ENCODE measurements at regions not wholly inside any gene's neighbourhood (a gene's known extent, or its start where the extent isn't known, plus 50 kb on each side); places are given as distances from the start of the nearest gene placed in this dataset.

- Histone ChIP-seq H3K27ac (ENCODE audit: insufficient read depth, low read depth, low read length, poor library complexity, severe bottlenecking) (no peak overlapping the region), H3K4me1 (ENCODE audit: control insufficient read depth, insufficient read depth, low read length) (no peaks in the 10 kb centered on the region), H3K36me3 (ENCODE audit: control insufficient read depth, insufficient read depth, low read length) (no peaks in the 10 kb centered on the region), H3K9me3 (ENCODE audit: control insufficient read depth, low read length) (no peaks in the 10 kb centered on the region), H3K27me3 (ENCODE audit: control insufficient read depth, insufficient read depth, low read length, poor library complexity, severe bottlenecking) (no peaks in the 10 kb centered on the region), H3K4me3 (ENCODE audit: insufficient read depth, low read depth, low read length) (no peak overlapping the region)
- WGBS, 2 experiments: 88 to 89% methylated on average over 4 of the region's 4 CpGs
Observed at GRCh38 chr17:33942414-33942813, 312.7 kb upstream of the CCL2 start.

- Histone ChIP-seq H3K36me3 (ENCODE audit: control insufficient read depth, insufficient read depth, low read length) (no peaks in the 10 kb centered on the region), H3K9me3 (ENCODE audit: control insufficient read depth, low read length) (no peaks in the 10 kb centered on the region), H3K4me3 (ENCODE audit: insufficient read depth, low read depth, low read length) (no peak overlapping the region), H3K4me1 (ENCODE audit: control insufficient read depth, insufficient read depth, low read length) (no peaks in the 10 kb centered on the region), H3K27me3 (ENCODE audit: control insufficient read depth, insufficient read depth, low read length, poor library complexity, severe bottlenecking) (no peaks in the 10 kb centered on the region), H3K27ac (ENCODE audit: insufficient read depth, low read depth, low read length, poor library complexity, severe bottlenecking) (no peak overlapping the region)
- 93 to 95% methylated on average over 4 of the region's 4 CpGs for WGBS, 2 experiments
Observed at GRCh38 chr17:33944412-33944811, 310.7 kb upstream of the CCL2 start.

- Histone ChIP-seq H3K36me3 (ENCODE audit: control insufficient read depth, insufficient read depth, low read length) (no peaks in the 10 kb centered on the region), H3K4me3 (ENCODE audit: insufficient read depth, low read depth, low read length) (no peak overlapping the region), H3K27ac (ENCODE audit: insufficient read depth, low read depth, low read length, poor library complexity, severe bottlenecking) (no peak overlapping the region), H3K27me3 (ENCODE audit: control insufficient read depth, insufficient read depth, low read length, poor library complexity, severe bottlenecking) (no peaks in the 10 kb centered on the region), H3K4me1 (ENCODE audit: control insufficient read depth, insufficient read depth, low read length) (no peaks in the 10 kb centered on the region), H3K9me3 (ENCODE audit: control insufficient read depth, low read length) (no peaks in the 10 kb centered on the region)
- WGBS, 2 experiments: 95 to 96% methylated on average over 2 of the region's 2 CpGs
Observed at GRCh38 chr17:33944826-33945225, 310.3 kb upstream of the CCL2 start.

- Histone ChIP-seq H3K27me3 (ENCODE audit: control insufficient read depth, insufficient read depth, low read length, poor library complexity, severe bottlenecking) (no peaks in the 10 kb centered on the region), H3K9me3 (ENCODE audit: control insufficient read depth, low read length) (no peaks in the 10 kb centered on the region), H3K27ac (ENCODE audit: insufficient read depth, low read depth, low read length, poor library complexity, severe bottlenecking) (no peak overlapping the region), H3K4me1 (ENCODE audit: control insufficient read depth, insufficient read depth, low read length) (no peaks in the 10 kb centered on the region), H3K4me3 (ENCODE audit: insufficient read depth, low read depth, low read length) (no peak overlapping the region), H3K36me3 (ENCODE audit: control insufficient read depth, insufficient read depth, low read length) (no peaks in the 10 kb centered on the region)
- WGBS, 2 experiments: 79% methylated on average over 5 to 6 of the region's 6 CpGs
Observed at GRCh38 chr17:33945646-33946546, 309.2 kb upstream of the CCL2 start.

- Histone ChIP-seq H3K9me3 (ENCODE audit: control insufficient read depth, low read length) (no peaks in the 10 kb centered on the region), H3K27me3 (ENCODE audit: control insufficient read depth, insufficient read depth, low read length, poor library complexity, severe bottlenecking) (no peaks in the 10 kb centered on the region), H3K36me3 (ENCODE audit: control insufficient read depth, insufficient read depth, low read length) (no peaks in the 10 kb centered on the region), H3K4me3 (ENCODE audit: insufficient read depth, low read depth, low read length) (no peak overlapping the region), H3K4me1 (ENCODE audit: control insufficient read depth, insufficient read depth, low read length) (no peaks in the 10 kb centered on the region), H3K27ac (ENCODE audit: insufficient read depth, low read depth, low read length, poor library complexity, severe bottlenecking) (no peak overlapping the region)
Observed at GRCh38 chr17:33947762-33948161, 307.3 kb upstream of the CCL2 start.

- H3K27ac ChIP-seq (ENCODE audit: insufficient read depth, low read depth, low read length, poor library complexity, severe bottlenecking): no peak overlapping the region
- WGBS, 2 experiments: 91 to 94% methylated on average over 7 of the region's 7 CpGs
- no peaks in the 10 kb centered on the region for H3K27me3 ChIP-seq (ENCODE audit: control insufficient read depth, insufficient read depth, low read length, poor library complexity, severe bottlenecking)
- no peaks in the 10 kb centered on the region for H3K9me3 ChIP-seq (ENCODE audit: control insufficient read depth, low read length)
- no peak overlapping the region for H3K4me3 ChIP-seq (ENCODE audit: insufficient read depth, low read depth, low read length)
- no peaks in the 10 kb centered on the region for H3K4me1 ChIP-seq (ENCODE audit: control insufficient read depth, insufficient read depth, low read length)
- no peaks in the 10 kb centered on the region for H3K36me3 ChIP-seq (ENCODE audit: control insufficient read depth, insufficient read depth, low read length)
Observed at GRCh38 chr17:33948309-33948708, 306.8 kb upstream of the CCL2 start.

GRCh38 chr17:33949100-33949499 lies 306.0 kb upstream of the CCL2 start:
- 44 to 46% methylated on average over 4 of the region's 4 CpGs for WGBS, 2 experiments
- H3K4me1 ChIP-seq (ENCODE audit: control insufficient read depth, insufficient read depth, low read length): no peaks in the 10 kb centered on the region
- H3K27ac ChIP-seq (ENCODE audit: insufficient read depth, low read depth, low read length, poor library complexity, severe bottlenecking): no peak overlapping the region
- no peak overlapping the region for H3K4me3 ChIP-seq (ENCODE audit: insufficient read depth, low read depth, low read length)
- no peaks in the 10 kb centered on the region for H3K36me3 ChIP-seq (ENCODE audit: control insufficient read depth, insufficient read depth, low read length)
- no peaks in the 10 kb centered on the region for H3K9me3 ChIP-seq (ENCODE audit: control insufficient read depth, low read length)
- H3K27me3 ChIP-seq (ENCODE audit: control insufficient read depth, insufficient read depth, low read length, poor library complexity, severe bottlenecking): no peaks in the 10 kb centered on the region

- H3K4me1 ChIP-seq (ENCODE audit: control insufficient read depth, insufficient read depth, low read length): no peaks in the 10 kb centered on the region
- no peak overlapping the region for H3K27ac ChIP-seq (ENCODE audit: insufficient read depth, low read depth, low read length, poor library complexity, severe bottlenecking)
- no peak overlapping the region for H3K4me3 ChIP-seq (ENCODE audit: insufficient read depth, low read depth, low read length)
- H3K36me3 ChIP-seq (ENCODE audit: control insufficient read depth, insufficient read depth, low read length): no peaks in the 10 kb centered on the region
- H3K9me3 ChIP-seq (ENCODE audit: control insufficient read depth, low read length): no peaks in the 10 kb centered on the region
- WGBS, 2 experiments: 90 to 95% methylated on average over 6 of the region's 6 CpGs
- no peaks in the 10 kb centered on the region for H3K27me3 ChIP-seq (ENCODE audit: control insufficient read depth, insufficient read depth, low read length, poor library complexity, severe bottlenecking)
Observed at GRCh38 chr17:33950061-33950460, 305.0 kb upstream of the CCL2 start.

- Histone ChIP-seq H3K4me3 (ENCODE audit: insufficient read depth, low read depth, low read length) (no peak overlapping the region), H3K36me3 (ENCODE audit: control insufficient read depth, insufficient read depth, low read length) (no peaks in the 10 kb centered on the region), H3K4me1 (ENCODE audit: control insufficient read depth, insufficient read depth, low read length) (no peaks in the 10 kb centered on the region), H3K9me3 (ENCODE audit: control insufficient read depth, low read length) (no peaks in the 10 kb centered on the region), H3K27me3 (ENCODE audit: control insufficient read depth, insufficient read depth, low read length, poor library complexity, severe bottlenecking) (no peaks in the 10 kb centered on the region), H3K27ac (ENCODE audit: insufficient read depth, low read depth, low read length, poor library complexity, severe bottlenecking) (no peak overlapping the region)
- WGBS, 2 experiments: 100% methylated on average over 1 of the region's 1 CpG
Observed at GRCh38 chr17:33952425-33952824, 302.7 kb upstream of the CCL2 start.

GRCh38 chr17:33954597-33954996 lies 300.5 kb upstream of the CCL2 start:
- Histone ChIP-seq H3K36me3 (ENCODE audit: control insufficient read depth, insufficient read depth, low read length) (no peaks in the 10 kb centered on the region), H3K4me3 (ENCODE audit: insufficient read depth, low read depth, low read length) (no peak overlapping the region), H3K9me3 (ENCODE audit: control insufficient read depth, low read length) (no peaks in the 10 kb centered on the region), H3K4me1 (ENCODE audit: control insufficient read depth, insufficient read depth, low read length) (no peaks in the 10 kb centered on the region), H3K27ac (ENCODE audit: insufficient read depth, low read depth, low read length, poor library complexity, severe bottlenecking) (no peak overlapping the region), H3K27me3 (ENCODE audit: control insufficient read depth, insufficient read depth, low read length, poor library complexity, severe bottlenecking) (no peaks in the 10 kb centered on the region)
- 91 to 100% methylated on average over 3 of the region's 3 CpGs for WGBS, 2 experiments
